GDM1 (cell line): ENCODE measurements at regions not wholly inside any gene's neighbourhood (a gene's known extent, or its start where the extent isn't known, plus 50 kb on each side); places are given as distances from the start of the nearest gene placed in this dataset.
"Not testable (repeated sequence)": the region's sequence is repeated elsewhere in the genome, so short reads cannot be mapped to it uniquely, and the experiment has no call there.

Experiments
- DNase-seq: peaks from one replicate; lab custom pipeline; 2025; lab: John Stamatoyannopoulos, UW

- DNase-seq, result peak; percentile 19
These were observed 330.3 kb upstream of the THBS1 start for GRCh38 chr15:39250460-39251186.

- DNase-seq, result no peak
These were observed 329.3 kb upstream of the THBS1 start for GRCh38 chr15:39251413-39252133.

GRCh38 chr15:39252134-39252470 lies 328.8 kb upstream of the THBS1 start:
- no peak for DNase-seq

DNA sequence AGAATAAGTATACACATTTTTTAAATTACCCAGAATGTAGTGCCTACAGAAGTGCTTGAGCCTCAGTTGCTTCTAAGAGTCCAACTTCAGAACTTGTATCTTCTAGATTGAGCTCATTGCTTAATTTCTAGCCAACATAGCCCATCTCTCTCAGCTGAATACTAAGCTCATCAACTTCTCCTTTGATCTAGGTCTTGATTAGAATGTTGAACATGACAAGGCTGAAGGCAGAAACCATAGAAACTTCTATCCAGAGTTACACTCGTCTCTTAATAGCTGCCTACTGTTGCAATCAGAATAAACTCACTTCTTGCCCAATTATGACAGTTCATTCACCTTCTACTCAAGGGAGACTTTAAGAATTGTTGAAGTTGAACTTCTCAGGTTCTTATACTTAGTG lies 327.3 kb upstream of the THBS1 start:
- no peak for DNase-seq

- DNase-seq, result no peak
These were observed 326.7 kb upstream of the THBS1 start for GRCh38 chr15:39254181-39254580.

GRCh38 chr15:39255760-39256159 lies 325.1 kb upstream of the THBS1 start:
- no peak for DNase-seq

GRCh38 chr15:39260391-39260790 lies 320.5 kb upstream of the THBS1 start:
- no peak for DNase-seq

DNA sequence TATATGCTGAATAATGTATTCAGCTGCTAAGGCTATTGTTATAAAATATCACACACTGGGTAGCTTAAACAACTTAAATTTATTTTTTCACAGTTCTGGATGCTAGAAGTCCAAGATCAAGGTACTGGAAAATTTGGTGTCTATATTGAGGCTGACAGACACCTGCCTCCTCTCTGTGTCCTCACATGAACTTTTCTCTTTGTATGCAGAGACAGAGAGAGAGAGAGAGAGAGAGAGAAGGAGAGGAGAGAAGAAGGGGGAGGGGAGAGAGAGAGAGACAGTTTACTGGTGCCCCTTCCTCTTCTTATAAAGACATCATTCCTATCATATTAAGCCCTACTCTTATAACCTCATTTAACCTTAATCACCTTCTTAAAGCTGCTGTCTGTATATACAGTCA lies 320.1 kb upstream of the THBS1 start:
- no peak for DNase-seq

DNA sequence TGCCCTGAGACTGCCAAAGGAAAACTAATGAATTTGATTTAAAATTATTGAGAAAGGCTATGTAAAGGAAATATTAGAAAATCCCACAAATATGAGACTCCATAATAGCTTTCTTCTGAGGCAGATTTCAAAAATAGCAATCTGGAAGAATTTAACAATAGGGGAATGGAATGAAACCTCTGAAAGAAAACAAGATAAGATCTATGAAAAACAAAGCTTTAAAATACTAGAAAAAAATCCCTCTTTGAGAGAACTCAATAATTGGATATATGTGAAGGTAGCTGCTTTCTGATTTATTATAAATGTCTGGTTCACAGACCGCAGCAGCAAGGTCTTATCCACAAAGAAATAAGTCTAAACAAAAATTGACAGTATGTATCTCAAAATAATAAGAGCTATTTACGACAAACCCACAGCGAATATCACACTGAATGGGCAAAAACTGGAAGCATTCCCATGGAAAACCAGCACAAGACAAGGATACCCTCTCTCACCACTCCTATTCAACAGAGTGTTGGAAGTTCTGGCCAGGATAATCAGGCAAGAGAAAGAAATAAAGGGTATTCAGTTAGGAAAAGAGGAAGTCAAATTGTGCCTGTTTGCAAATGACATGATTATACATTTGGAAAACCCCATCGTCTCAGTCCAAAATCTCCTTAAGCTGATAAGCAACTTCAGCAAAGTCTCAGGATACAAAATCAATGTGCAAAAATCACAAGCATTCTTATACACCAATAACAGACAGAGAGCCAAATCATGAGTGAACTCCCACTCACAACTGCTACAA lies 319.3 kb upstream of the THBS1 start:
- not testable (repeated sequence) for DNase-seq

DNA sequence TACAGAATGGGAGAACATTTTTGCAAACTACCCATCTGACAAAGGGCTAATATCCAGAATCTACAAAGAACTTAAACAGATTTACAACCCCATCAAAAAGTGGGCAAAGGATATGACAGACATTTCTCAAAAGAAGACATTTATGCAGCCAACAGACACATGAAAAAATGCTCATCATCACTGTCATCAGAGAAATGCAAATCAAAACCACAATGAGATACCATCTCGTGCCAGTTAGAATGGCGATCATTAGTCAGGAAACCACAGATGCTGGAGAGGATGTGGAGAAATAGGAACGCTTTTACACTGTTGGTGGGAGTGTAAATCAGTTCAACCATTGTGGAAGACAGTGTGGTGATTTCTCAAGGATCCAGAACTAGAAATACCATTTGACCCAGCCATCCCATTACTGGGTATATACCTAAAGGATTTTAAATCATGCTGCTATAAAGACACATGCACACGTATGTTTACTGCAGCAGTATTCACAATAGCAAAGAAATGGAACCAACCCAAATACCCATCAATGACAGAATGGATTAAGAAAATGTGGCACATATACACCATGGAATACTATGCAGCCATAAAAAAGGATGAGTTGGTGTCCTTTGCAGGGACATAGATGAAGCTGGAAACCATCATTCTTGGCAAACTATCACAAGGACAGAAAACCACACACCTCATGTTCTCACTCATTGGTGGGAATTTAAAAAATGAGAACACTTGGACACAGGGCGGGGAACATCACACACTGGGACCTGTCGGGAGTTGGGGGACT lies 317.7 kb upstream of the THBS1 start:
- not testable (repeated sequence) for DNase-seq

DNA sequence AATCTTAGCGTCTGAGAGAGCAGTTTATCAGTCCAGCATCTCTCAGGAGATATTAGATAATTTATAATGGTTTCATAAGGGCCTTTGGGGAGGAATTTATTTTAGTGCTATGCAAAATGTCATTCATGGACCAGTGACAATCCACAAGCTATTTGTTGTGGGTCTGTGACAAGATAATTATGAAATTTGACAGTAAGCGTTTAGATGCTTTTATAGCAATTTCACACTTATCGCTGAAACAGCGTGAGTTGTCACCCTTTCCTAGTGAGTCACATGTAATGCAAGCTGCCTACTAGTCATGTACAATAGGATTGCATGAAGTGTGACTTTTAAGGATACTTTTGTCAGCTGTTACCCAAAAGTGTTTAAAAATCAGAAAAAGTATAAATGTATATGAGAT lies 315.6 kb upstream of the THBS1 start:
- DNase-seq, result no peak

DNA sequence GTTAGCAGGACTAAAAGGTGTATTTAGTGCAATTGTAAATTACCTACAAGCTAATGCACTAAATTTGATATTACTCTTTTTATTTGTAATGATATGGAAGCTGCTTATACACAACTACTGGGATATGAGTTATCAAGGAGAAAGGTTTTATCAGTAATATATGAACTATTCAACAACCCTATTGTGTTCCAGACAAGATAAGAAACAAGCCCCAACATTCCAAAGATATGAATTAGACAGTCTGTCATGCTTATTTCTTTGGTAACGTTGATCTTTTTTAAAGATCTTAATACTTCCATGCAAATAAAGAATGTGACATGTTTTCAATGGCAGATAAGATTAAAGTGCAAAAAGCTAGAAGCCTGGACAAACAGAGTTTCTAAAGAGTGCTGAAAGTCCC lies 314.0 kb upstream of the THBS1 start:
- DNase-seq, result no peak

DNA sequence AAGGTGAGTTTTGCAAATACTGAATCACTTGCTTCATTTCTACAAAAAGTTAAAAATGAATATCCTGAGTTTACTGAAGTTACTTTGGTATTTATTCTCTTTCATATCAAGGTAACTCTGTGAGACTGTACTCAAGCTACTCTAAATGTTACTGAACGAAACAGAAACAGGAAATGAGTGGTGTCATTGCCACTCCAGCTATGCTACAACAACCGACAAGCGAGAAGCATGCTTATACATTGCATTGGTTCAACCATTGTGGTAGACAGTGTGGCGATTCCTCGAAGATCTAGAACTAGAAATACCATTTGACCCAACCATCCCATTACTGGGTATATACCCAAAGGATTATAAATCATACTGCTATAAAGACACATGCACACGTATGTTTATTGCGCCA lies 313.2 kb upstream of the THBS1 start:
- no peak for DNase-seq

DNA sequence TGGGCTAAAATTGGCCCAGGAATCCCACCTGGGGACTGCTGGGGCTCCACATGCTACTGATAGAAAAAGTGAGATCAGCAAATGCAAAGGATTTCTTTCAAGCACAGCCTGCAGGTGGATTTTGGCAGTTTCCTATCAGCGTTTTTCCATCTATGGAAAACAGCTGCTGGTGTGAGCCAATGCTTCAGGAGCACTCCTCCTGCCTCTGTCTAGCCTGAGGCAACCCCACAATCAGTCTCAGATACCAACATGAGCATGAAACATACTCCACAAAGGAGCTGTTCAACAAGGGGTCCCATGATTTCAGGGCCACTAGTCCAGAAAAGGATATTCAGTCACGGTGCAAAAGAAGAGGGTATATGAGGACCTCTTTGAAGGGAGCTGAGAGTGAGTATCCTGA lies 311.5 kb upstream of the THBS1 start:
- no peak for DNase-seq

DNA sequence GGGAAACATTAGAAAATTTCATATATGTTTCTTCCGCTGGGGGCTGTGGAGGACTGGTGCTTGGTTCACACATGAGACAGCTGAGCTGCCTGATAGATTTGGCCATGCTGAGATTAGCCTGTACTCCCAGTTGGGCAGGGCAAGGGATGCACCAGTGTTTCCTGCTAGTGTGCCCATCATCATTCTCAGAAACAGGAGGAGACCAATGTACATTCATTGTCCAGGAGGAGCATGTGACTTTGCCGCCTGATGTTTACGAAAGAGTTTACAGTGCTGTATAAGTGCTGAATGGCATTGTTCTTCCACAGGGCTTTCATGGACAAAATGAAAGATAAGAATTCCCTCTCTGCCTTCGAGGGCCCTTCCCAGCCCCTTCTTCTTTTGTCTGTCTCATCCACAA lies 311.1 kb upstream of the THBS1 start:
- no peak for DNase-seq

GRCh38 chr15:39270221-39270855 lies 310.5 kb upstream of the THBS1 start:
- DNase-seq, result no peak

GRCh38 chr15:39270934-39271333 lies 309.9 kb upstream of the THBS1 start:
- no peak for DNase-seq

DNA sequence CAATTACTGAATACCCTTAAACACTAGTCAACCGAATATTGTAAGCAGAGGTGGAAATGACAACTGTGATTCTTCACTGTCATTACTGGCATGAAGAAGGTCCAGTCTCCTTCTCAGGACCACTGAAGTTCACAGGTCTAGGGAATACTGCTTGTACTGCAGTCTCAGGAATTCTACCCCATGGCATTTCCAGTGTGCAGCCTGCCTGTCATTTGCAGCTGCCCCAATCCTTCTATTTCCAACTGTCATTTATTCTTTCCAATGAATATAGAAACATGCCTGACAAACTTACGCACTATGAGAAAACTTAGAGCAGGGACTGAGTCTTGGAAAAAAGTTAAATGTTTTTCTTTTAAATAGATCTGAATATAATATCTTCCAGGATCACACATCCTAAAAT lies 308.0 kb upstream of the THBS1 start:
- no peak for DNase-seq

- DNase-seq, result no peak
These were observed 307.0 kb upstream of the THBS1 start for GRCh38 chr15:39273717-39274411.

DNA sequence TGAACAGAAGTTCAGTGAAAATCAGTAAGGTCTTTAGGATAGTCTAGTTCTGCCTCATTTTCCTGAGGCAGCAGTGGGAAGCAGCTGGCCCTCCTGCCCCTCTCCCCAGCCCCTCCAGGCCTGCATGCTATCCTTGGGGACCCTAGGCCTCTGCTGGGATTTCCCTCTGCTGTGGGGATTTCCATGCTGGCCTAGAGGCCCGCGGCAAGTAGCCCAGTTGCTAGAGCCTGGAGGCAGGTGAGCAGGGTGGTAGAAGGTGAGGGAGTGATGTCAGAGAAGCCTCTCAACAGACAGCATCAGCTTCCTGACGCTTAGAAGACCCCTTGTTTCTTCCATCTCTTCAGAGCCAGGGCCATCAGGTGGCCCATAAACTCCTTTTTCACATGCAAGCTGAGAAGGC lies 305.8 kb upstream of the THBS1 start:
- DNase-seq, result no peak

DNA sequence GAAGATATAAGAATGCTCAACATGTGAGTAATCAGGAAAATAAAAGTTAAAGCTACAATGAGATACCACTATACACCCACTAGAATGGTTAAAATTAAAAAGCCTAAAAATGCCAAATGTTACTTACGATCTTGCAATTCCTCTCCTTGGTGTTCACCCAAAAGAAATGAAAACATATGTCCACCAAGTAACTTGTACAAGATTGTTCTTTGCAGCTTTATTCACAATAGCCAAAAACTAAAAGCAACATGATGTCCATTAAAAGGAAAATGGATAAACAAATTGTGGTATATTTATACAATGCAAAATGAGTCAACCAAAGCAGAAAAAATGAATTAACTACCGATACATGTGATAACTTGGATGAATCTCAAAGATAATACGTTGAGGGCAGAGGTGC lies 301.6 kb upstream of the THBS1 start:
- no peak for DNase-seq
